GM23338 (cell line): ENCODE measurements at regions not wholly inside any gene's neighbourhood (a gene's known extent, or its start where the extent isn't known, plus 50 kb on each side); places are given as distances from the start of the nearest gene placed in this dataset.

Source experiments
- CREB1 ChIP-seq: fragments of 250-450 bp; sonication (Bioruptor Pico); IDR thresholded peaks from 2 replicates; pipeline ENCODE4 v1.5.0; 2020; ENCODE audit warnings: low read depth, mild to moderate bottlenecking, moderate library complexity
- NANOG ChIP-seq: IDR thresholded peaks from 2 replicates; pipeline ENCODE4 v1.6.1; 2016; ENCODE audit warnings: antibody characterized with exemption, borderline replicate concordance
- POLR2AphosphoS5 ChIP-seq: IDR thresholded peaks from 2 replicates; pipeline ENCODE4 v1.6.1; 2016; ENCODE audit warnings: antibody characterized with exemption, low read depth
- TF ChIP-seq, protein P1 (sequence below): fragments of 250-450 bp; sonication (Bioruptor Pico); IDR thresholded peaks from 2 replicates; pipeline ENCODE4 v1.5.0; 2020; ENCODE audit warnings: mild to moderate bottlenecking, moderate library complexity
- TF ChIP-seq, protein P2 (sequence below): IDR thresholded peaks from one replicate; pipeline ENCODE4 v1.6.1; 2018; ENCODE audit warnings: antibody characterized with exemption; ENCODE audit not compliant: unreplicated experiment

DNA sequence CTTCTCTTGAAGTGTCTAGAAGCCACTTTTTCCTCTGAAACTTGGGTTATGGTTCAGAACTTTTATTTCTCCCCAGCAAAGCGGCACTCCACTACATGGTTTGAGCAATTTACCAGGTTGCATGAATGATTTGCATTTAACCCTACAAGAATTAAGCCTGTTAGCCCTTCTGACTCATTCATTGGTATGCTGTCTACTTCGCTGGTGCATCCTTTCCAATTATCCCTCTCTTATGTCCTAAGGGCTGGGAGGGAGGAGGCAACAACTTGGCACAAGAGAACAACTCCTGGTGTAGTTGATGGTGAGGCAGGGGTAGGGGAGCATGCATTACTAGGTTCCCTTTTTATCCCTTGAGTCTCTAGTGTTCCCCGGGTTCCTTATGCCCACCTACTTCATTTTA is 293.4 kb upstream of the MEX3C start (continued):
- TF ChIP-seq, protein P1, sequence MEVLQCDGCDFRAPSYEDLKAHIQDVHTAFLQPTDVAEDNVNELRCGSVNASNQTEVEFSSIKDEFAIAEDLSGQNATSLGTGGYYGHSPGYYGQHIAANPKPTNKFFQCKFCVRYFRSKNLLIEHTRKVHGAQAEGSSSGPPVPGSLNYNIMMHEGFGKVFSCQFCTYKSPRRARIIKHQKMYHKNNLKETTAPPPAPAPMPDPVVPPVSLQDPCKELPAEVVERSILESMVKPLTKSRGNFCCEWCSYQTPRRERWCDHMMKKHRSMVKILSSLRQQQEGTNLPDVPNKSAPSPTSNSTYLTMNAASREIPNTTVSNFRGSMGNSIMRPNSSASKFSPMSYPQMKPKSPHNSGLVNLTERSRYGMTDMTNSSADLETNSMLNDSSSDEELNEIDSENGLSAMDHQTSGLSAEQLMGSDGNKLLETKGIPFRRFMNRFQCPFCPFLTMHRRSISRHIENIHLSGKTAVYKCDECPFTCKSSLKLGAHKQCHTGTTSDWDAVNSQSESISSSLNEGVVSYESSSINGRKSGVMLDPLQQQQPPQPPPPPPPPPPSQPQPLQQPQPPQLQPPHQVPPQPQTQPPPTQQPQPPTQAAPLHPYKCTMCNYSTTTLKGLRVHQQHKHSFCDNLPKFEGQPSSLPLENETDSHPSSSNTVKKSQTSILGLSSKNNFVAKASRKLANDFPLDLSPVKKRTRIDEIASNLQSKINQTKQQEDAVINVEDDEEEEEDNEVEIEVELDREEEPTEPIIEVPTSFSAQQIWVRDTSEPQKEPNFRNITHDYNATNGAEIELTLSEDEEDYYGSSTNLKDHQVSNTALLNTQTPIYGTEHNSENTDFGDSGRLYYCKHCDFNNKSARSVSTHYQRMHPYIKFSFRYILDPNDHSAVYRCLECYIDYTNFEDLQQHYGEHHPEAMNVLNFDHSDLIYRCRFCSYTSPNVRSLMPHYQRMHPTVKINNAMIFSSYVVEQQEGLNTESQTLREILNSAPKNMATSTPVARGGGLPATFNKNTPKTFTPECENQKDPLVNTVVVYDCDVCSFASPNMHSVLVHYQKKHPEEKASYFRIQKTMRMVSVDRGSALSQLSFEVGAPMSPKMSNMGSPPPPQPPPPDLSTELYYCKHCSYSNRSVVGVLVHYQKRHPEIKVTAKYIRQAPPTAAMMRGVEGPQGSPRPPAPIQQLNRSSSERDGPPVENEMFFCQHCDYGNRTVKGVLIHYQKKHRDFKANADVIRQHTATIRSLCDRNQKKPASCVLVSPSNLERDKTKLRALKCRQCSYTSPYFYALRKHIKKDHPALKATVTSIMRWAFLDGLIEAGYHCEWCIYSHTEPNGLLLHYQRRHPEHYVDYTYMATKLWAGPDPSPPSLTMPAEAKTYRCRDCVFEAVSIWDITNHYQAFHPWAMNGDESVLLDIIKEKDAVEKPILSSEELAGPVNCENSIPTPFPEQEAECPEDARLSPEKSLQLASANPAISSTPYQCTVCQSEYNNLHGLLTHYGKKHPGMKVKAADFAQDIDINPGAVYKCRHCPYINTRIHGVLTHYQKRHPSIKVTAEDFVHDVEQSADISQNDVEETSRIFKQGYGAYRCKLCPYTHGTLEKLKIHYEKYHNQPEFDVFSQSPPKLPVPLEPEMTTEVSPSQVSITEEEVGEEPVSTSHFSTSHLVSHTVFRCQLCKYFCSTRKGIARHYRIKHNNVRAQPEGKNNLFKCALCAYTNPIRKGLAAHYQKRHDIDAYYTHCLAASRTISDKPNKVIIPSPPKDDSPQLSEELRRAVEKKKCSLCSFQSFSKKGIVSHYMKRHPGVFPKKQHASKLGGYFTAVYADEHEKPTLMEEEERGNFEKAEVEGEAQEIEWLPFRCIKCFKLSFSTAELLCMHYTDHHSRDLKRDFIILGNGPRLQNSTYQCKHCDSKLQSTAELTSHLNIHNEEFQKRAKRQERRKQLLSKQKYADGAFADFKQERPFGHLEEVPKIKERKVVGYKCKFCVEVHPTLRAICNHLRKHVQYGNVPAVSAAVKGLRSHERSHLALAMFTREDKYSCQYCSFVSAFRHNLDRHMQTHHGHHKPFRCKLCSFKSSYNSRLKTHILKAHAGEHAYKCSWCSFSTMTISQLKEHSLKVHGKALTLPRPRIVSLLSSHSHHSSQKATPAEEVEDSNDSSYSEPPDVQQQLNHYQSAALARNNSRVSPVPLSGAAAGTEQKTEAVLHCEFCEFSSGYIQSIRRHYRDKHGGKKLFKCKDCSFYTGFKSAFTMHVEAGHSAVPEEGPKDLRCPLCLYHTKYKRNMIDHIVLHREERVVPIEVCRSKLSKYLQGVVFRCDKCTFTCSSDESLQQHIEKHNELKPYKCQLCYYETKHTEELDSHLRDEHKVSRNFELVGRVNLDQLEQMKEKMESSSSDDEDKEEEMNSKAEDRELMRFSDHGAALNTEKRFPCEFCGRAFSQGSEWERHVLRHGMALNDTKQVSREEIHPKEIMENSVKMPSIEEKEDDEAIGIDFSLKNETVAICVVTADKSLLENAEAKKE (CRISPR knock-in tag), result no peak
- TF ChIP-seq POLR2AphosphoS5 (no peak), CREB1 (CRISPR knock-in tag) (no peak), NANOG (no peak)
- TF ChIP-seq, protein P2, sequence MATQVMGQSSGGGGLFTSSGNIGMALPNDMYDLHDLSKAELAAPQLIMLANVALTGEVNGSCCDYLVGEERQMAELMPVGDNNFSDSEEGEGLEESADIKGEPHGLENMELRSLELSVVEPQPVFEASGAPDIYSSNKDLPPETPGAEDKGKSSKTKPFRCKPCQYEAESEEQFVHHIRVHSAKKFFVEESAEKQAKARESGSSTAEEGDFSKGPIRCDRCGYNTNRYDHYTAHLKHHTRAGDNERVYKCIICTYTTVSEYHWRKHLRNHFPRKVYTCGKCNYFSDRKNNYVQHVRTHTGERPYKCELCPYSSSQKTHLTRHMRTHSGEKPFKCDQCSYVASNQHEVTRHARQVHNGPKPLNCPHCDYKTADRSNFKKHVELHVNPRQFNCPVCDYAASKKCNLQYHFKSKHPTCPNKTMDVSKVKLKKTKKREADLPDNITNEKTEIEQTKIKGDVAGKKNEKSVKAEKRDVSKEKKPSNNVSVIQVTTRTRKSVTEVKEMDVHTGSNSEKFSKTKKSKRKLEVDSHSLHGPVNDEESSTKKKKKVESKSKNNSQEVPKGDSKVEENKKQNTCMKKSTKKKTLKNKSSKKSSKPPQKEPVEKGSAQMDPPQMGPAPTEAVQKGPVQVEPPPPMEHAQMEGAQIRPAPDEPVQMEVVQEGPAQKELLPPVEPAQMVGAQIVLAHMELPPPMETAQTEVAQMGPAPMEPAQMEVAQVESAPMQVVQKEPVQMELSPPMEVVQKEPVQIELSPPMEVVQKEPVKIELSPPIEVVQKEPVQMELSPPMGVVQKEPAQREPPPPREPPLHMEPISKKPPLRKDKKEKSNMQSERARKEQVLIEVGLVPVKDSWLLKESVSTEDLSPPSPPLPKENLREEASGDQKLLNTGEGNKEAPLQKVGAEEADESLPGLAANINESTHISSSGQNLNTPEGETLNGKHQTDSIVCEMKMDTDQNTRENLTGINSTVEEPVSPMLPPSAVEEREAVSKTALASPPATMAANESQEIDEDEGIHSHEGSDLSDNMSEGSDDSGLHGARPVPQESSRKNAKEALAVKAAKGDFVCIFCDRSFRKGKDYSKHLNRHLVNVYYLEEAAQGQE, result no peak
